Cardiac muscle cell (in vitro differentiated cells and primary cell): ENCODE measurements at regions not wholly inside any gene's neighbourhood (a gene's known extent, or its start where the extent isn't known, plus 50 kb on each side); places are given as distances from the start of the nearest gene placed in this dataset.
A peak's percentile ranks its signal among the peaks of the same experiment; 100 is the strongest.

ENCODE experiments used
- DNase-seq, 2 donors: peaks; one replicate each; pipeline versions ENCODE4 v3.0.0 to v3.0.0-alpha.2; 2010 to 2017; ENCODE audit warnings: low read depth in 1 of 2, low spot score in 1 of 2
- H3K27ac ChIP-seq: fragments of 200-600 bp; sonication (generic); 2 replicates; pipeline ENCODE4 v1.5.1; 2016
- H3K27me3 ChIP-seq: fragments of 200-600 bp; sonication (generic); 2 replicates; pipeline ENCODE4 v1.6.0; 2016; ENCODE audit warnings: control low read depth
- H3K36me3 ChIP-seq: fragments of 200-600 bp; sonication (generic); 2 replicates; pipeline ENCODE4 v1.5.1; 2016; ENCODE audit warnings: control low read depth
- H3K4me1 ChIP-seq: fragments of 200-600 bp; sonication (generic); 2 replicates; pipeline ENCODE4 v1.8.1; 2017; ENCODE audit warnings: low read depth, mild to moderate bottlenecking, mixed run types
- H3K4me3 ChIP-seq: fragments of 200-600 bp; sonication (generic); 2 replicates; pipeline ENCODE4 v1.5.1; 2016; ENCODE audit warnings: mild to moderate bottlenecking
- H3K9me3 ChIP-seq: fragments of 200-600 bp; sonication (generic); 2 replicates; pipeline ENCODE4 v1.5.1; 2017; ENCODE audit warnings: low read depth, mild to moderate bottlenecking, control low read depth
- CTCF ChIP-seq: IDR thresholded peaks from 2 replicates; pipeline ENCODE4 v1.5.1; 2012; ENCODE audit warnings: low read depth, mild to moderate bottlenecking, low read length

- DNase-seq: no peak
- H3K4me3 ChIP-seq: no peak overlapping the region
- no peaks in the 10 kb centered on the region for H3K36me3 ChIP-seq
- no peaks in the 10 kb centered on the region for H3K27me3 ChIP-seq
- no peaks in the 10 kb centered on the region for H3K4me1 ChIP-seq
- no peak for TF ChIP-seq CTCF
- H3K9me3 ChIP-seq: no peaks in the 10 kb centered on the region
- H3K27ac ChIP-seq: no peak overlapping the region
Observed at GRCh38 chr2:150625741-150626140, 138.3 kb upstream of the RND3 start.

DNA sequence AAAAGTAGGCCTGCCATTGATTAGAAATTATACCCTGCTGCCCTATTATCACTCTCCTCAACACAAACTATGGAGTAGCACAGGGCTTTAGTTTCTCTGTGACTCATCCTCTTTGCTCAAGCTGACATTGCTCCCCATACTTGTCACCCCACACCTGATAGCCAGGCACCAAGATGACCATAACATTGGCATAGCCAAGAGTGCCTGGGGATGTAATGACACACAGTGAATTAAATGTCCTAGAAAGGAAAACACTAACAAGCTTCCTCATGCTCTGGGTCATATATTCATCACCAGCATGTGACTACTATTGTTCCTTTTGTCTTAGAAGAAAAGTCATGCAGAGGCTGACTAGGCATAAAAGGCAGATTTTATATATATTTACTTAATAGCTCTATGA, 137.8 kb upstream of the RND3 start:
- no peaks in the 10 kb centered on the region for H3K36me3 ChIP-seq
- TF ChIP-seq CTCF: no peak
- no peak overlapping the region for H3K27ac ChIP-seq
- H3K9me3 ChIP-seq: no peaks in the 10 kb centered on the region
- DNase-seq: no peak
- no peak overlapping the region for H3K4me3 ChIP-seq
- H3K27me3 ChIP-seq: no peaks in the 10 kb centered on the region
- H3K4me1 ChIP-seq: no peaks in the 10 kb centered on the region

- no peak for TF ChIP-seq CTCF
- Histone ChIP-seq H3K4me3 (no peak overlapping the region), H3K27ac (no peak overlapping the region), H3K4me1 (no peaks in the 10 kb centered on the region), H3K9me3 (no peaks in the 10 kb centered on the region), H3K36me3 (no peaks in the 10 kb centered on the region), H3K27me3 (no peaks in the 10 kb centered on the region)
- DNase-seq: peak; percentile 15 to 33
Observed at GRCh38 chr2:150624001-150624401, 136.5 kb upstream of the RND3 start.

GRCh38 chr2:150621526-150622213, 134.2 kb upstream of the RND3 start:
- H3K36me3 ChIP-seq: no peaks in the 10 kb centered on the region
- H3K27ac ChIP-seq: no peak overlapping the region
- no peaks in the 10 kb centered on the region for H3K27me3 ChIP-seq
- TF ChIP-seq CTCF: no peak
- no peaks in the 10 kb centered on the region for H3K9me3 ChIP-seq
- H3K4me1 ChIP-seq: no peaks in the 10 kb centered on the region
- DNase-seq: peak in 1 of 2 donors; percentile 54
- H3K4me3 ChIP-seq: no peak overlapping the region

GRCh38 chr2:150620855-150621254, 133.4 kb upstream of the RND3 start:
- no peak for TF ChIP-seq CTCF
- no peak for DNase-seq

GRCh38 chr2:150620416-150620815, 132.9 kb upstream of the RND3 start:
- no peak for DNase-seq
- no peak for TF ChIP-seq CTCF
- Histone ChIP-seq H3K4me3 (no peak overlapping the region), H3K36me3 (no peaks in the 10 kb centered on the region), H3K27me3 (no peaks in the 10 kb centered on the region), H3K27ac (no peak overlapping the region), H3K9me3 (no peaks in the 10 kb centered on the region), H3K4me1 (no peaks in the 10 kb centered on the region)

More at GRCh38 chr2:150620855-150621254, 133.4 kb upstream of the RND3 start:
- Histone ChIP-seq H3K27me3 (no peaks in the 10 kb centered on the region), H3K9me3 (no peaks in the 10 kb centered on the region), H3K4me3 (no peak overlapping the region), H3K36me3 (no peaks in the 10 kb centered on the region), H3K4me1 (no peaks in the 10 kb centered on the region), H3K27ac (no peak overlapping the region)
